HL-60 (cell line): ENCODE measurements at regions not wholly inside any gene's neighbourhood (a gene's known extent, or its start where the extent isn't known, plus 50 kb on each side); places are given as distances from the start of the nearest gene placed in this dataset.
"Not testable (repeated sequence)": the region's sequence is repeated elsewhere in the genome, so short reads cannot be mapped to it uniquely, and the experiment has no call there.

Experiments used
- DNase-seq, 2 experiments: peaks; one replicate each; pipeline ENCODE4 v3.0.0-alpha.2; 2010 to 2020; ENCODE audit warnings: low read depth in 1 of 2, low spot score in 1 of 2
- H3K27ac ChIP-seq: fragments of 250-450 bp; sonication (Bioruptor Pico); replicated peaks from 2 replicates; pipeline ENCODE4 v1.5.1; 2020; ENCODE audit warnings: mild to moderate bottlenecking, moderate library complexity
- H3K27me3 ChIP-seq: fragments of 250-450 bp; sonication (Bioruptor Pico); 2 replicates; pipeline ENCODE4 v1.5.1; 2021; ENCODE audit warnings: mild to moderate bottlenecking, moderate library complexity; ENCODE audit not compliant: insufficient read depth, poor library complexity, severe bottlenecking
- H3K4me3 ChIP-seq: replicated peaks from 2 replicates; pipeline ENCODE4 v1.5.1; 2011; ENCODE audit warnings: mild to moderate bottlenecking, control low read depth, low read length; ENCODE audit not compliant: insufficient read depth
- CTCF ChIP-seq: IDR thresholded peaks from one replicate; pipeline ENCODE4 v1.5.1; 2011; ENCODE audit warnings: low read length, control low read depth, inconsistent platforms; ENCODE audit not compliant: insufficient read depth
- GABPA ChIP-seq: IDR thresholded peaks from 2 replicates; pipeline ENCODE4 v1.6.1; 2012; ENCODE audit warnings: low read depth
- POLR2AphosphoS5 ChIP-seq: IDR thresholded peaks from 2 replicates; pipeline ENCODE4 v1.6.1; 2012; ENCODE audit warnings: low read depth
- REST ChIP-seq: IDR thresholded peaks from 2 replicates; pipeline ENCODE4 v1.6.1; 2012; ENCODE audit warnings: low read depth; ENCODE audit not compliant: insufficient replicate concordance
- SPI1 ChIP-seq: IDR thresholded peaks from 2 replicates; pipeline ENCODE4 v1.6.1; 2012; ENCODE audit warnings: low read depth, mild to moderate bottlenecking, borderline replicate concordance

- no peak overlapping the region for H3K27ac ChIP-seq
- no peak for TF ChIP-seq POLR2AphosphoS5
Measured at GRCh38 chr16:85239871-85240270, 127.6 kb upstream of the CIBAR2 start.

GRCh38 chr16:85240982-85241924 lies 129.0 kb upstream of the CIBAR2 start:
- Histone ChIP-seq H3K27me3 (peaks cover 10% of the 10 kb centered on the region), H3K27ac (no peak overlapping the region), H3K4me3 (no peak overlapping the region)
- no peak for DNase-seq
- TF ChIP-seq SPI1 (no peak), POLR2AphosphoS5 (no peak), CTCF (no peak), REST (no peak), GABPA (no peak)

More at GRCh38 chr16:85239871-85240270, 127.6 kb upstream of the CIBAR2 start:
- DNase-seq, result no peak
- peaks cover 17% of the 10 kb centered on the region for H3K27me3 ChIP-seq
- H3K4me3 ChIP-seq, result no peak overlapping the region

GRCh38 chr16:85242140-85242539 lies 129.9 kb upstream of the CIBAR2 start:
- Histone ChIP-seq H3K4me3 (no peak overlapping the region), H3K27ac (no peak overlapping the region), H3K27me3 (peaks cover 2% of the 10 kb centered on the region)
- TF ChIP-seq CTCF, result no peak
- no peak for TF ChIP-seq POLR2AphosphoS5
- no peak for TF ChIP-seq REST
- TF ChIP-seq GABPA, result no peak
- TF ChIP-seq SPI1, result no peak
- no peak for DNase-seq

GRCh38 chr16:85243308-85243707 lies 131.0 kb upstream of the CIBAR2 start:
- Histone ChIP-seq H3K27ac (no peak overlapping the region), H3K27me3 (no peaks in the 10 kb centered on the region), H3K4me3 (no peak overlapping the region)
- TF ChIP-seq SPI1 (no peak), REST (no peak), CTCF (no peak), POLR2AphosphoS5 (no peak)
- no peak for DNase-seq

- H3K27me3 ChIP-seq, H3K27ac ChIP-seq, H3K4me3 ChIP-seq, DNase-seq: not testable (repeated sequence)
Measured at GRCh38 chr16:85244452-85244851, 132.2 kb upstream of the CIBAR2 start.
